HG03469 (cell line): ENCODE measurements at regions not wholly inside any gene's neighbourhood (a gene's known extent, or its start where the extent isn't known, plus 50 kb on each side); places are given as distances from the start of the nearest gene placed in this dataset.

Experiments used
- ATAC-seq: cut with Tn5 transposase; IDR thresholded peaks from one replicate; pipeline ENCODE4 v1.9.1; 2021; ENCODE audit warnings: mild to moderate bottlenecking, moderate library complexity, moderate number of reproducible peaks; ENCODE audit not compliant: unreplicated experiment

DNA sequence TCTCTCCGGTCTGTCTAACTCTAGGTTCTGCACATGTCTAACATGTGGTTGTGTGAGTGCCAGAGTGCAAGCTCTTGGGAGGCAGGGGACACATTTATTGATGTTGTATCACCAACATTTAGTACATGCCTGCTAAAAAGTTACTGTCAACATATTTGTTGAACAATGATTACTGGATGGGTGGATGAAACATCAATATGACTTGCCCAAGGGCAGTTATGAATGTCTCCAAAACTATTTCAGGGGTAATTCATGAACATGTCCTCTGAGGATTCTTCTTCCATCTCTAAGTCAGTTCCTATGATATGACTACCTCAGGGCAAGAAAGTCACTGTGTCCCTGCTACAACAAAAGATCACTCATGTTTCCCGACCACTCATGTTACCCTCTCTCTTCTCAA is 91.3 kb upstream of the STEAP1B start:
- no peak for ATAC-seq

DNA sequence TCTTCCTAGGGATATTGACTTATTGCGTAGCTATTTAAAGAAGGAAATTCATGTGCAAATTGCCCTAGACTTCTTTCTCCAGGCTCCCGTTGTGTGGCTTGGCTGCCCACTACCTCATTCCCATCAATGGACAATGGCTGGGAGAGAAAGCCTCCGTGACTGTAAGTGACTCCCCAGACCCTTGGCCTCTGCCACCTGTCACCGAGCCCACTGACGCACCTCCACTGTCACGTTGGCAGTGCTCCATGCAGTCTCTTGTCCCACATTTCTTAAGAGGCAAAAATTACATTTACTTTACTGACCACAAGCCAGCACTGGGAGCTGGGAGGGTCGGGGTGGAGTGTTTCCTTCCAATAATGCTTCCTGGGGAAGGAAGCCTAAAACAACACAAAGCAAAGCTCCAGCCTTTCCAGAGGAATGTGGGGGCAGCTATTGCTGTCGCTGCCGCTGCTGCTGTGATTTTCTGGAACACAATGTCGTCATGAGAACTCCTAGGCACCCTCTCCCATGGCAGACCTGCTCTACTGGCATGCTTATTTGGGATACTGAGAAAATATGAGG is 89.7 kb upstream of the STEAP1B start:
- ATAC-seq, result no peak

- no peak for ATAC-seq
Observed at GRCh38 chr7:22588351-22588750, 88.4 kb upstream of the STEAP1B start.

GRCh38 chr7:22587322-22587721 is 87.3 kb upstream of the STEAP1B start:
- peak; percentile 42 for ATAC-seq

GRCh38 chr7:22586786-22587140 is 86.8 kb upstream of the STEAP1B start:
- ATAC-seq, result no peak

- no peak for ATAC-seq
Observed at GRCh38 chr7:22586101-22586785, 86.3 kb upstream of the STEAP1B start.

GRCh38 chr7:22584179-22584578 is 84.2 kb upstream of the STEAP1B start:
- ATAC-seq, result peak; percentile 43

DNA sequence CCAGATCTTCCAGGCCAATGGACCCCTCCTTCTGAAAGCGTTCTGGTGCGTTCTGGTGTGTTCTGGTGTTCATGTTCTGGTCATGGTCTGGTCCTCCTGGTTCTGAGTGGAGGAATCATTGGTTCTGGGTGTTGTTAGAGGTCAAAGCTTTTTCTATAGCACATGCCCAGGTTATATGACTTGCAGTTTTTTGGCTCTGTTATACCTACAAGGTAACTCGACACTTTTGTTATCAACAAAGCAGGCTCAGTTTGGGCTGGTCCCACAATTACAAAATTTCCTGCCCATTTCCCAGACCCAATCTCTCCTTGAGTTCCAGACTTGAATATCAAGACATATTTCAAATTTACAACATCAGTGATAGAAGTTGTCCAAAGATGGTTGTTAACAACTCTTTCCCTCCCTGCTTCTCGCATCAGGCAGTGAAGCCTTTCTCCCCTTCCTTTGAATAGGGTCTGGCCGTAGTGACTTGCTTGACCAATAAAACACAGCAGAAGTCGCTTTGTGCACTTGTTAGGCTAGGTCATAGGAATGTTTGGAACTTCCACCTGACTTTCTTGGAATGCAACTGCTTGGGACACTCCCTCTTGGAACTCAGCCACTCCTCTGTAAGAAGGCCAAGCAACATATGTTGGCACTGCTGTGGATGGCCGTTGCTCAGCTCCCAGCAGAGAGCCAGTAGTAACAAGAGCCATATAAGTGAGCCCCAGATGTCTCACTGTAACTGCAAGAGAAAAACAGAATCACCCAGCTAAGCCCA is 83.1 kb upstream of the STEAP1B start:
- ATAC-seq, result no peak

DNA sequence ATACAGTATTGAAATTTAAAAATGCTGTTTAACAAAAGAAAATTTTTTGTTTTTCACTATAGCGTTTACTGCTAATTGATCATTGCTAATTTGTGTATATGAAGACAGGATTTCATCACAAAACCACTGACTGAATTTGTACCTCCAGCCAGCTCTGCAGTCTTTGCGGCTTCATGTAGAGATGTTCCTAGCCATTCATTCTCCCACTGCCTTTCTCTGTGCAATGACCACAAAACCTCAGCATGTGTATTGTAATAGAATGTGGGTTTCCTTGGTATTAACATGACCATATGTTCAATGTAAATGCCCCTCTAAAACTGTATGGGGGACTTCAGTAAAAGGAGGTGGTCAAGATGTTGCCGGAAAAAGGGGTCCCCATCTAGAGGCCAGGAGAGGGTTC is 81.1 kb upstream of the STEAP1B start:
- ATAC-seq, result no peak

- ATAC-seq, result no peak
Observed at GRCh38 chr7:22579961-22580360, 80.0 kb upstream of the STEAP1B start.

DNA sequence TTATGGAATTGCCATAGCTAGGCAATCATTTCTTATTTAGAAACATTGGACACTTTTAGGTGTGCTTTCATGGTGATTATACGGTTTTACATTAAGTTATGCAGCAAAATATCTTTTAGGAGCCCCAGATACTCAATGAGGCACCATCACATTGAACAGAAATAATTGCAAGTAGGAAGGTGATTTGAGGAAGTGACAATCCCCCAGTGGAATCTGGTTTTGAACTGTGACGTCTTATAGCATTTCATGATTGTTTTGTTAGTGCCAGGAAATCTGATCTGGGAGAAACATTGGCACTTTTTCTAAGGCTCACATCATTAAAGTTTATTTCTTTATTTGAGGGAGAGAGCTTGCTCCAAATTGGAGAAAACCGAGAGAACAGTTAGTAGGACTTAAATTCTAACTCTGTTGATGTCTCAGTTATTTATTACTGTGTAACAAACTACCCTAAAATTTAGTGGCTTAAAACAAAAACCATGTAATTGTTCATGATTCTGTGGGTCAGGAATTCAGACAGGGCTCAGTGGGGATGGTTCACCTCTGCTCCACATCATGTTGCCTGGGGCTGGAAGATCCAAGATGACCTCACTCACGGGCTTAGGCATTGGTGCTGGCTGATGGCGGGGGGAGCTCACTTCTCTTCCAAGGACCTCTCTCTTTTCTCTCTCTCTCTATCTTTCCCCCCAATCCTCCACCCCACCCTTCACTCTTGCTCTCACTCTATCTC is 78.2 kb upstream of the STEAP1B start:
- no peak for ATAC-seq

DNA sequence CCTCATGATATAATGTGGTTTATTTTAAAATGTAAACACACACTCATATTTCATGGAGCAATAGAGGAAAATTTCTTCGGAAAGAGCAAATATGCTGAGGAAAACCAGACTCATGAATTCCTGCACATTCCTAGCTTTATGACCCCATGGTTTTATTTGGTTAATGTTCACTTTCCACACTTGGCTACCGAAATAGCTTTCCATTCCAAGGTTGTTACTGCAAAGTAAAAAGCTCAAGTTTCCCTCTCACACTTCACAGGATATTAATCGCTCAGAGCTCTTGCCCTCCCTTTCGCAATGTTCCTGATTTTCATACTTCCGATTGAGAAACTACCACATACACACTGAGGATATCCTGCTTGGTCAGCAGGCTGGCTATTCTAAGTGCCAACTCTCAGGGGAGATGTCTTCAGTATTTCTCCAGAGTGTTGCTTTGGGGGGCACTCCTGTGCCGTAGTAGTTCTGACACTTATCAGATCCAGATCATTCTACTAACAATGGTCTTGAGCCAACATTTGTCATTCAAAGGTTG is 77.5 kb upstream of the STEAP1B start:
- ATAC-seq, result no peak

GRCh38 chr7:22576612-22577469 is 76.9 kb upstream of the STEAP1B start:
- no peak for ATAC-seq

- no peak for ATAC-seq
Observed at GRCh38 chr7:22574754-22575520, 74.9 kb upstream of the STEAP1B start.

GRCh38 chr7:22572937-22573336 is 72.9 kb upstream of the STEAP1B start:
- ATAC-seq, result no peak

DNA sequence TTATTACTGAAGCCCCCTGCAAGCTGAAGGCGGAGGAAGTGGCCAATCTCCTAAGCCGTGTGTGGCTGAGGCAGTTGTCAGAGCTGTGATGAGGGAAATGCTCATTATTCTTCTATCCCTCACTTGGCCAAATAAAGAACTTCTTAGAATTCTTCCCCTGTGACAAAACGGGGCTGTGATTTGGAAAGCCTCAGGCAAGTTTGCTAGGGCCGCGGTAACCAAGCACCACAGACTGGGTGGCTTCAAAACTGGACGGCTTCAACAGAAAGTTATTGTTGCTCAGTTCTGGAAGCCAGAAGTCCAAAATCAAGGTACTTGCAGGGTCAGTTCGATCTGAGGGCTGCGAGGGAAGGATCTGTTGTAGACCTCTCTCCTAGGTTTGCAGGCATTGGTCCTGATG is 72.3 kb upstream of the STEAP1B start:
- no peak for ATAC-seq

GRCh38 chr7:22571766-22572165 is 71.8 kb upstream of the STEAP1B start:
- no peak for ATAC-seq

- no peak for ATAC-seq
Observed at GRCh38 chr7:22569586-22570321, 69.8 kb upstream of the STEAP1B start.

DNA sequence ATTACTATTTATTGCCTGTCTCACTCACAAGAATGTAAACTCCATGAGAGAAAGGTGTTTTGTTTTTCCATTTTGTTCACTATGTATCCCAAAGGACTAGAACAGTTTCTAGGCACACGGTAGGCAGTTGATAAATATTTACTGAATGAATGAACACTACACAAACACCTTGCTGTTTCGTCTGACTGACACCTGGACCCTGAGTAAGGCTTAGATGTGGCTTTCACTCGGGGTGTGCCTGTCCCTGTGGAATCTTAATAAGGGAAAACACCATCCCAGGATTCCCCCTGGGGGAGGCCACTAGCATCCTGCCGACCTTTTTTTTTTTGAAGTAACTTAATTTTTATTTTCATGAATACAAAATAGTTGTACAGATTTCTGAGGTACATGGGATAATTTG is 66.6 kb upstream of the STEAP1B start:
- ATAC-seq, result no peak
